Esophagus squamous epithelium (tissue), 4 donors: ENCODE measurements at regions not wholly inside any gene's neighbourhood (a gene's known extent, or its start where the extent isn't known, plus 50 kb on each side); places are given as distances from the start of the nearest gene placed in this dataset.

Experiments
- POLR2A ChIP-seq, 4 donors: fragments of 450-650 bp; IDR thresholded peaks; one replicate each; pipeline ENCODE4 v1.6.1; 2017; ENCODE audit warnings: antibody characterized with exemption in 4 of 4, mild to moderate bottlenecking in 4 of 4, moderate library complexity in 3 of 4
- TF ChIP-seq, protein P1 (sequence below), 6 experiments: fragments of 450-650 bp in 4 of 6; fragments of 200-600 bp in 2 of 6; sonication (generic) in 2 of 6; IDR thresholded peaks; one replicate each; pipeline ENCODE4 v1.5.1; 2016 to 2019; ENCODE audit warnings: antibody characterized with exemption in 6 of 6, mild to moderate bottlenecking in 4 of 6, moderate library complexity in 4 of 6

DNA sequence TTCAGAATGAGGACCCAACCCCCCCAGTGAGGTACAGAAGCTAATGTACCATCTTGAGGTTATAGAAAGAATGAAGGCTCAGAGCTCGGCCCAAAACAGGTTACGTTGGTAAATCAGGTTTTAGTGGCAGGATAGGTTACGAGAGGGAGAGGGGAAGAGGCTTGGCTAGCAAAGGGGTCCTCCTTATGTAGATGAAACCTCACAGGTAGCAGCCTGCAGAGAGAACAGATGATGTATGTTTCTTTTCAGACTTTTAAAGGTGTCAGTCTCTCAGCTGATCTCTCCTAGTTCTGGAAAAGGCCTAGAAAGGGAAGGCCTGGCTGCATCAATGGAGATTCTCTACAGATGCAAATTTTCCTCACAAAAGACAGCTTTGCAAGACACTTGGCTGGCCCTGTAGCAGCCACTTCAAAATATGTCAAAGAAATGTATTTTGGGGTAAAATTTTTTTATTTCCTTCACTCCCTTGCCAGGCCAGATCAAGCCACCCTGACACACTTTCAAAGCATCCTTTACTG is 71.7 kb upstream of the CPSF6 start:
- TF ChIP-seq, protein P1, sequence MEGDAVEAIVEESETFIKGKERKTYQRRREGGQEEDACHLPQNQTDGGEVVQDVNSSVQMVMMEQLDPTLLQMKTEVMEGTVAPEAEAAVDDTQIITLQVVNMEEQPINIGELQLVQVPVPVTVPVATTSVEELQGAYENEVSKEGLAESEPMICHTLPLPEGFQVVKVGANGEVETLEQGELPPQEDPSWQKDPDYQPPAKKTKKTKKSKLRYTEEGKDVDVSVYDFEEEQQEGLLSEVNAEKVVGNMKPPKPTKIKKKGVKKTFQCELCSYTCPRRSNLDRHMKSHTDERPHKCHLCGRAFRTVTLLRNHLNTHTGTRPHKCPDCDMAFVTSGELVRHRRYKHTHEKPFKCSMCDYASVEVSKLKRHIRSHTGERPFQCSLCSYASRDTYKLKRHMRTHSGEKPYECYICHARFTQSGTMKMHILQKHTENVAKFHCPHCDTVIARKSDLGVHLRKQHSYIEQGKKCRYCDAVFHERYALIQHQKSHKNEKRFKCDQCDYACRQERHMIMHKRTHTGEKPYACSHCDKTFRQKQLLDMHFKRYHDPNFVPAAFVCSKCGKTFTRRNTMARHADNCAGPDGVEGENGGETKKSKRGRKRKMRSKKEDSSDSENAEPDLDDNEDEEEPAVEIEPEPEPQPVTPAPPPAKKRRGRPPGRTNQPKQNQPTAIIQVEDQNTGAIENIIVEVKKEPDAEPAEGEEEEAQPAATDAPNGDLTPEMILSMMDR (IDR thresholded peaks at IDR 0.05): no peak
- TF ChIP-seq POLR2A (IDR thresholded peaks at IDR 0.05): no peak
